ENCODE measurements at regions not wholly inside any gene's neighbourhood (a gene's known extent, or its start where the extent isn't known, plus 50 kb on each side); places are given as distances from the start of the nearest gene placed in this dataset.

DNA sequence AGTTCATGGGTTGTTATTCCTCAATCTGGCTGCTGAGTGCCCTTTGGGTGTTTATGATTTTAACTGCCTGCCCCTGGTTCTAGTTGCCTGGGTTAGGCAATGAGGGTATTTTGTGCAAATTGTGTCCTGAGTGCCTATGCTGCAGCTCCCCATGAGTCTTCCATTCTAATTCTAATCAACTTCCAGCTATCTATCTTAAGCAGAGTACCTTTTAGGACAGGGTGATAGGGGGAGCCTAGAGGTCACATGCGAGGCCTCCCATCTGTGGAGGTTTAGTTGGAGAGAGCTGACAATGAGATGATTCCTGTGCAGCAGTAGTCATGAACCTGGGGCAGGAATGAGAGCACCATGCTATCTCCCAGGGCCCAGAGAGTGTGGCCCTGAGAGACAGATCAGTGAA is 225.9 kb upstream of the PLEKHG7 start:
- ChIA-PET POLR2A (no interaction called here), CTCF (no interaction called here)
- H3K27ac ChIP-seq (ENCODE audit: extremely low read depth, low read depth, low read length) = no peak overlapping the region
- H3K4me3 ChIP-seq (ENCODE audit: low read depth, low read length) = no peak overlapping the region
- TF ChIP-seq ZNF791 (tag by site-specific recombination; IDR thresholded peaks at IDR 0.05) (no peak), ZNF433 (tag by site-specific recombination; IDR thresholded peaks at IDR 0.05; ENCODE audit: low read depth) (no peak), ZSCAN16 (tag by site-specific recombination; IDR thresholded peaks at IDR 0.05) (no peak)
- H3K9me3 ChIP-seq (ENCODE audit: control insufficient read depth, insufficient read depth, low read depth, low read length) = no peaks in the 10 kb centered on the region
- no peaks in the 10 kb centered on the region for H3K36me3 ChIP-seq (ENCODE audit: control insufficient read depth in 2 of 2, insufficient read depth in 1 of 2, low read length in 2 of 2)
- no peaks in the 10 kb centered on the region for H3K4me1 ChIP-seq (ENCODE audit: control insufficient read depth, insufficient read depth, low read length)

DNA sequence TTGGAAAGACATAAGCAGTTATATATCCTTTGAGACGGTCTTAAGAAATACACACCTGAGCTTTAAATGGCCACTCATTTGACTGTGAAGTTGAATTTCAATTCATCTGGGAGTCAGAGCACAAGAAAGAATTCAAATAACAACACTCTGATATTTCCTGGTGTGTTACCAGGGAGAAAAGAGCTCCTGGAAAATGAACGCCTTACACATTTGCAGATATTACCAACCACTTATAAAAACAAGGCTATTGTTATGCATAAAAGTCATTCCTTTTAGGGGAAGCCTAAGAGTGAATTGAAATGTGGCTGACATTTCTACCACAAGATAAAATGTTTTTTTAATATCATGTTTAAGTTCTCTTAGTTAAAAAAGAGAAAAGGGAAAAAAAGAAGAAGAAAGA is 229.2 kb upstream of the PLEKHG7 start:
- Histone ChIP-seq H3K36me3 (ENCODE audit: control insufficient read depth in 2 of 2, insufficient read depth in 1 of 2, low read length in 2 of 2) (no peaks in the 10 kb centered on the region), H3K4me1 (ENCODE audit: control insufficient read depth, insufficient read depth, low read length) (0 out of 2 replicates have a peak, but pooled peaks cover under 1% of the 10 kb centered on the region), H3K4me3 (ENCODE audit: low read depth, low read length) (no peak overlapping the region), H3K9me3 (ENCODE audit: control insufficient read depth, insufficient read depth, low read depth, low read length) (no peaks in the 10 kb centered on the region), H3K27ac (ENCODE audit: extremely low read depth, low read depth, low read length) (no peak overlapping the region)
- ChIA-PET POLR2A (no interaction called here), CTCF (no interaction called here)
- TF ChIP-seq ZNF146 (tag by site-specific recombination; IDR thresholded peaks at IDR 0.05) = no peak
- no peak for TF ChIP-seq ZNF76 (tag by site-specific recombination; IDR thresholded peaks at IDR 0.05; ENCODE audit: borderline replicate concordance, low read depth)
- TF ChIP-seq ZNF24 (tag by site-specific recombination; IDR thresholded peaks at IDR 0.05) = no peak
- TF ChIP-seq ZNF571 (tag by site-specific recombination; IDR thresholded peaks at IDR 0.05) = no peak
- no peak for TF ChIP-seq PRDM1 (tag by site-specific recombination; IDR thresholded peaks at IDR 0.05)

DNA sequence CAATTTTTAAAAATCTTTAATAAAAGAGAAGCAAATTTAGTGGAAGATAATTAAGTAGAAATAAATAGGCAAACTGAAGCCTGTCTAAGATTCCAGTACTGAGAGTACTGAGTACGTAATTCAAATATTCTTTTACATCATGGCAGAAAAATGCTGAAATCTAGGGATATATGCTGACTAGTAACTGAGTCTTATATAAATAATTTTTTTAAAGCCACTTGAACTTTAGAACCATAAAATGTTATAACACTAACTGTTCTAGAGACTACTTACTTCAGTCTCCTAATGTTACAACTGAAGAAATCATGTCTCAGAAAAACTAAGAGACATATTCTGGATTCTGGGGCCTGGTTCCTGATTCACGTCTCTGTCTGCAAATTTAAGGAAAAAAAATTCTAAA is 230.6 kb upstream of the PLEKHG7 start:
- no peak for TF ChIP-seq ZBTB17 (tag by site-specific recombination; IDR thresholded peaks at IDR 0.05)
- TF ChIP-seq ZBTB48 (tag by site-specific recombination; IDR thresholded peaks at IDR 0.05) = no peak
- TF ChIP-seq, protein P1, sequence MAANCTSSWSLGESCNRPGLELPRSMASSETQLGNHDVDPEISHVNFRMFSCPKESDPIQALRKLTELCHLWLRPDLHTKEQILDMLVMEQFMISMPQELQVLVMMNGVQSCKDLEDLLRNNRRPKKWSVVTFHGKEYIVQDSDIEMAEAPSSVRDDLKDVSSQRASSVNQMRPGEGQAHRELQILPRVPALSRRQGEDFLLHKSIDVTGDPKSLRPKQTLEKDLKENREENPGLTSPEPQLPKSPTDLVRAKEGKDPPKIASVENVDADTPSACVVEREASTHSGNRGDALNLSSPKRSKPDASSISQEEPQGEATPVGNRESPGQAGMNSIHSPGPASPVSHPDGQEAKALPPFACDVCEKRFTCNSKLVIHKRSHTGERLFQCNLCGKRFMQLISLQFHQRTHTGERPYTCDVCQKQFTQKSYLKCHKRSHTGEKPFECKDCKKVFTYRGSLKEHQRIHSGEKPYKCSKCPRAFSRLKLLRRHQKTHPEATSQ (tag by site-specific recombination; IDR thresholded peaks at IDR 0.05) = no peak
- TF ChIP-seq ZFP37 (tag by site-specific recombination; IDR thresholded peaks at IDR 0.05) = no peak
- no peak for TF ChIP-seq IKZF3 (tag by site-specific recombination; IDR thresholded peaks at IDR 0.05)
- TF ChIP-seq WT1 (tag by site-specific recombination; IDR thresholded peaks at IDR 0.05) = no peak
- no peaks in the 10 kb centered on the region for H3K36me3 ChIP-seq (ENCODE audit: control insufficient read depth in 2 of 2, insufficient read depth in 1 of 2, low read length in 2 of 2)
- peaks cover 8% of the 10 kb centered on the region; the same call in 1 of the 2 replicates for H3K4me1 ChIP-seq (ENCODE audit: control insufficient read depth, insufficient read depth, low read length)
- no peak overlapping the region for H3K27ac ChIP-seq (ENCODE audit: extremely low read depth, low read depth, low read length)
- H3K4me3 ChIP-seq (ENCODE audit: low read depth, low read length) = no peak overlapping the region
- no peaks in the 10 kb centered on the region for H3K9me3 ChIP-seq (ENCODE audit: control insufficient read depth, insufficient read depth, low read depth, low read length)
- CTCF ChIA-PET = no interaction called here
- POLR2A ChIA-PET = no interaction called here

DNA sequence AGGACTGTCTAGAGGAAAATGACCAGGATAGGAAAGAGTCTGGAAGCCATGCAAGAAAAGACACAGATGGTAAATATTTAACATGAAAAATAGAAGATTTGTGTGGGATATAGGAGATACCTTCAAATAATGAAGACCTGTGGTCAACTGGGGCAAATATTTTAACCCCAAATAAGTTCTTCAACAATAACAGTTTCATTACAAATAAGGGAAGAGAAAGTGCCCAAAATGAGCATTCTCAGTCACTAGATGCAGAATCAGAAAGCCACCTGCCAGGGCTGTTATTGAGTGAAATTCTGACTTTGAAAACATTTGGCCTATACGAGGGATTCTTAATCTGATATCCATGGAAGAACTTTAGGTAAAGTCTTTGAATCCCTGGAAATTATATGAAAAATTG is 231.2 kb upstream of the PLEKHG7 start:
- ChIA-PET CTCF (no interaction called here), POLR2A (no interaction called here)
- no peak overlapping the region for H3K27ac ChIP-seq (ENCODE audit: extremely low read depth, low read depth, low read length)
- no peak overlapping the region for H3K4me3 ChIP-seq (ENCODE audit: low read depth, low read length)
- peaks cover 8% of the 10 kb centered on the region; the same call in 1 of the 2 replicates for H3K4me1 ChIP-seq (ENCODE audit: control insufficient read depth, insufficient read depth, low read length)
- H3K36me3 ChIP-seq (ENCODE audit: control insufficient read depth in 2 of 2, insufficient read depth in 1 of 2, low read length in 2 of 2) = no peaks in the 10 kb centered on the region
- no peaks in the 10 kb centered on the region for H3K9me3 ChIP-seq (ENCODE audit: control insufficient read depth, insufficient read depth, low read depth, low read length)
- TF ChIP-seq ZNF140 (tag by site-specific recombination; IDR thresholded peaks at IDR 0.05) = no peak
- no peak for TF ChIP-seq ZNF394 (tag by site-specific recombination; IDR thresholded peaks at IDR 0.05; ENCODE audit: borderline replicate concordance)
- TF ChIP-seq ZNF146 (tag by site-specific recombination; IDR thresholded peaks at IDR 0.05) = no peak
- TF ChIP-seq, protein P2, sequence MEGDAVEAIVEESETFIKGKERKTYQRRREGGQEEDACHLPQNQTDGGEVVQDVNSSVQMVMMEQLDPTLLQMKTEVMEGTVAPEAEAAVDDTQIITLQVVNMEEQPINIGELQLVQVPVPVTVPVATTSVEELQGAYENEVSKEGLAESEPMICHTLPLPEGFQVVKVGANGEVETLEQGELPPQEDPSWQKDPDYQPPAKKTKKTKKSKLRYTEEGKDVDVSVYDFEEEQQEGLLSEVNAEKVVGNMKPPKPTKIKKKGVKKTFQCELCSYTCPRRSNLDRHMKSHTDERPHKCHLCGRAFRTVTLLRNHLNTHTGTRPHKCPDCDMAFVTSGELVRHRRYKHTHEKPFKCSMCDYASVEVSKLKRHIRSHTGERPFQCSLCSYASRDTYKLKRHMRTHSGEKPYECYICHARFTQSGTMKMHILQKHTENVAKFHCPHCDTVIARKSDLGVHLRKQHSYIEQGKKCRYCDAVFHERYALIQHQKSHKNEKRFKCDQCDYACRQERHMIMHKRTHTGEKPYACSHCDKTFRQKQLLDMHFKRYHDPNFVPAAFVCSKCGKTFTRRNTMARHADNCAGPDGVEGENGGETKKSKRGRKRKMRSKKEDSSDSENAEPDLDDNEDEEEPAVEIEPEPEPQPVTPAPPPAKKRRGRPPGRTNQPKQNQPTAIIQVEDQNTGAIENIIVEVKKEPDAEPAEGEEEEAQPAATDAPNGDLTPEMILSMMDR (tag by site-specific recombination; IDR thresholded peaks at IDR 0.05) = no peak
- no peak for TF ChIP-seq ZNF350 (tag by site-specific recombination; IDR thresholded peaks at IDR 0.05)
- TF ChIP-seq BCL11B (tag by site-specific recombination; IDR thresholded peaks at IDR 0.05; ENCODE audit: low read depth) = no peak
- TF ChIP-seq SCRT2 (tag by site-specific recombination; IDR thresholded peaks at IDR 0.05) = no peak
- no peak for TF ChIP-seq ZNF37A (tag by site-specific recombination; IDR thresholded peaks at IDR 0.05)
- TF ChIP-seq, protein P3, sequence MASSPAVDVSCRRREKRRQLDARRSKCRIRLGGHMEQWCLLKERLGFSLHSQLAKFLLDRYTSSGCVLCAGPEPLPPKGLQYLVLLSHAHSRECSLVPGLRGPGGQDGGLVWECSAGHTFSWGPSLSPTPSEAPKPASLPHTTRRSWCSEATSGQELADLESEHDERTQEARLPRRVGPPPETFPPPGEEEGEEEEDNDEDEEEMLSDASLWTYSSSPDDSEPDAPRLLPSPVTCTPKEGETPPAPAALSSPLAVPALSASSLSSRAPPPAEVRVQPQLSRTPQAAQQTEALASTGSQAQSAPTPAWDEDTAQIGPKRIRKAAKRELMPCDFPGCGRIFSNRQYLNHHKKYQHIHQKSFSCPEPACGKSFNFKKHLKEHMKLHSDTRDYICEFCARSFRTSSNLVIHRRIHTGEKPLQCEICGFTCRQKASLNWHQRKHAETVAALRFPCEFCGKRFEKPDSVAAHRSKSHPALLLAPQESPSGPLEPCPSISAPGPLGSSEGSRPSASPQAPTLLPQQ (tag by site-specific recombination; IDR thresholded peaks at IDR 0.05) = no peak
- no peak for TF ChIP-seq ZSCAN16 (tag by site-specific recombination; IDR thresholded peaks at IDR 0.05)
- no peak for TF ChIP-seq ZNF24 (tag by site-specific recombination; IDR thresholded peaks at IDR 0.05)
- TF ChIP-seq ZNF548 (tag by site-specific recombination; IDR thresholded peaks at IDR 0.05) = no peak
- TF ChIP-seq ZNF776 (tag by site-specific recombination; IDR thresholded peaks at IDR 0.05; ENCODE audit: borderline replicate concordance) = no peak
- TF ChIP-seq ZNF830 (tag by site-specific recombination; IDR thresholded peaks at IDR 0.05; ENCODE audit: low read depth) = no peak
- TF ChIP-seq ZNF600 (tag by site-specific recombination; IDR thresholded peaks at IDR 0.05) = no peak
- no peak for TF ChIP-seq KLF7 (tag by site-specific recombination; IDR thresholded peaks at IDR 0.05; ENCODE audit: borderline replicate concordance)
